ENCODE measurements at regions not wholly inside any gene's neighbourhood (a gene's known extent, or its start where the extent isn't known, plus 50 kb on each side); places are given as distances from the start of the nearest gene placed in this dataset.
"Not testable (repeated sequence)": the region's sequence is repeated elsewhere in the genome, so short reads cannot be mapped to it uniquely, and the experiment has no call there.

DNA sequence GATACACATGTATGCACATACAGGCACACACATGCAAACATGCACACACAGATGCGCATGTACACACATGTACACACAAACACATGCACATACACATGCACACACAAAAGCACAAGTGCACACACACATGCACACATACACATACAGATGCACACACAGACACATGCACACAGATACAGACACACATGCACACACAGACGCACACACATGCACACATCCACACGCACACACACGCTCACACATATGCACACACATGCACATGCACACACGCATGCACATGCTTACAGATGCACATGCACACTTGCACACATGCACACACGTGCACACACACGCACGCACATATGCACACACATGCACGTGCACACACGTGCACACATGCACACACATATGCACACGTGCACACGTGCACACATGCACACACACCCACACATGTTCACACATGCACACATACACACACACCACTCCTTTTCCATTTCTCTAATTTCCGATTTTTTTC, 283.8 kb upstream of the FRG2C start:
- ATAC-seq = no peak
- TF ChIP-seq ESRRG (CRISPR knock-in tag; IDR thresholded peaks at IDR 0.05) = no peak
- TF ChIP-seq, protein P1, sequence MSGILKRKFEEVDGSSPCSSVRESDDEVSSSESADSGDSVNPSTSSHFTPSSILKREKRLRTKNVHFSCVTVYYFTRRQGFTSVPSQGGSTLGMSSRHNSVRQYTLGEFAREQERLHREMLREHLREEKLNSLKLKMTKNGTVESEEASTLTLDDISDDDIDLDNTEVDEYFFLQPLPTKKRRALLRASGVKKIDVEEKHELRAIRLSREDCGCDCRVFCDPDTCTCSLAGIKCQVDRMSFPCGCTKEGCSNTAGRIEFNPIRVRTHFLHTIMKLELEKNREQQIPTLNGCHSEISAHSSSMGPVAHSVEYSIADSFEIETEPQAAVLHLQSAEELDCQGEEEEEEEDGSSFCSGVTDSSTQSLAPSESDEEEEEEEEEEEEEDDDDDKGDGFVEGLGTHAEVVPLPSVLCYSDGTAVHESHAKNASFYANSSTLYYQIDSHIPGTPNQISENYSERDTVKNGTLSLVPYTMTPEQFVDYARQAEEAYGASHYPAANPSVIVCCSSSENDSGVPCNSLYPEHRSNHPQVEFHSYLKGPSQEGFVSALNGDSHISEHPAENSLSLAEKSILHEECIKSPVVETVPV (CRISPR knock-in tag; IDR thresholded peaks at IDR 0.05) = no peak

- not testable (repeated sequence) for ATAC-seq
These were observed 280.1 kb upstream of the FRG2C start for GRCh38 chr3:75384016-75384415.

DNA sequence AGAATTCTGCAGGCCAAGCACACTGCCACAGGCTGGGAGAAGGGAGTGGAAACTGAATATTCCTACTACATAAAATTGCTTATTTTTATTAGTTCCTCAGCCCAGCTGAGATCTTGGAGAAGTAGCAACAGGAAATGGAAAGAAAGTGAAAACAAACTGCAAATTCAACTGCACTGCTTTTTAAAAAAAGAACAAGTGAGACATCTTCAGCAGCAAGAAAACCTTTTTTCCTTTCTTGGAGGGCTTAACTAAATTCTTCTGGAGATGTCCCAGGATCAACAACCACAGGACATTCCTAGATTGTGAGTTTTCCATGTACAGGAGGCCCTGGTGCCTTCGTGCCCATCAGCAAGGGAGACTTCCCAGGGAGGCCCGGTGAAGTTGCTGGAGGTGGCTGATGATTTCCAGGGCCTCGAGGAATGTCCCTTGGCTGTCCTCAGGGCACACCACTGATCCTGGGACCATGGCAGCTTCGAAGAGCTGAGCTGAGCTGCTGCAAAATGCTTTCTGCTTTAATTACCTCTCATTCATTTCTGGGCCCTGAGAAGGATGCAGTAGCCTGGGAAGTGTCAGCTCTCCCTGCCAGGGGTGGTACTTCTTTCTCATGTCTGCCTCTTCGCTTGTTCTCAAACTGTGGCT, 275.5 kb upstream of the FRG2C start:
- ATAC-seq = not testable (repeated sequence)

GRCh38 chr3:75393288-75393694, 270.8 kb upstream of the FRG2C start:
- not testable (repeated sequence) for ATAC-seq

DNA sequence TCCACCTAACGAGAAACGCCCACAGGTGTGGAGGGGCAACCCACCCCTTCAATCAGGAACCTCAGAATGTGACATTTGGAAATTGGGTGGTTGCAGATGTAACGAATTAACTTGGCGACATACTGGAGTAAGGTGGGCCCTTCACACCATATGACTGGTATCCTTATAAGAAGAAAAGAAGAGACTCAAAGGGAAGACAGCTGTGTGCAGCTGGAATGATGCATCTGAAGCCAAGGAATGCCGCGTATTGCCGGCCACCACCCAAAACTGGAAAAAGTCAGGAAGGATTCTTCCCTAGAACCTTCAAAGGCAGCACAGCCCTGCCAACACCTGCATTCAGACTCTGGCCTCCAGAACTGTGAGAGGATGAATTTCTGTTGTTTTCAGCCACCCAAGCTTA, 270.0 kb upstream of the FRG2C start:
- not testable (repeated sequence) for ATAC-seq

DNA sequence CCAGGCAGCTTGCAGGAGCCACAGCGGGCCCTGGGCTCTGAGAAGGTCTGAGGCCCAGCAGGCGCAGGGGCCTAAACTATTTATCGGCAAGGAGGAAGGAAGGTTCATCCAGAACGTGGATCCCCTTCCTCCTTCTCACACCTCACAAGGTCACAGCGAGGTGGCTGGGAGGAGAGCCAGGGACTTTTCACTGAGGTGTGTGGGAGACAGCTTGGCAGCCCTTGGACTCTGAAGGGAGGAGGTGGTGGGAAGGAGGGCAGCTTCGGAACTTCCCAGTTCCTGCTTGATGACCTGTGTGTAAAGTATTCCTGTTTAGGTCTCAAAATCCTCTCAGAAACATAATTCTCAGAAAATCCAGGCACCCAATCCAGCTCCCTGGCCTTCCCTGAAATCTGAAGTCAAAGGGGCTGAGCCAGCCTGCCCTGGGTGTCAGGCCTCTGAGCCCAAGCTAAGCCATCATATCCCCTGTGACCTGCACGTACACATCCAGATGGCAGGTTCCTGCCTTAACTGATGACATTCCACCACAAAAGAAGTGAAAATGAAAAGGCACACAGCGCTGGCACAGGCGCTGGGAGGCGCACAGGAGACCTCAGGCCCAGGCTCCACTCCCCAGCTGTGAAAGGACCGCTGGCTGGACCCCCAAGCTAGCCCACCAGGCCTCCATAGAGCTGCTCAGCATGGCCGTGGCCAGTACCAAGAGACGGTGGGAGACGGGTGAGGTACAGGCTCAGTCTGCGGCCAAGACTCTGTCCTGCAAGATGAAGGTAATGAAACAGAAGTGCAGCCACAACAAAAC, 269.4 kb upstream of the FRG2C start:
- ATAC-seq = not testable (repeated sequence)

DNA sequence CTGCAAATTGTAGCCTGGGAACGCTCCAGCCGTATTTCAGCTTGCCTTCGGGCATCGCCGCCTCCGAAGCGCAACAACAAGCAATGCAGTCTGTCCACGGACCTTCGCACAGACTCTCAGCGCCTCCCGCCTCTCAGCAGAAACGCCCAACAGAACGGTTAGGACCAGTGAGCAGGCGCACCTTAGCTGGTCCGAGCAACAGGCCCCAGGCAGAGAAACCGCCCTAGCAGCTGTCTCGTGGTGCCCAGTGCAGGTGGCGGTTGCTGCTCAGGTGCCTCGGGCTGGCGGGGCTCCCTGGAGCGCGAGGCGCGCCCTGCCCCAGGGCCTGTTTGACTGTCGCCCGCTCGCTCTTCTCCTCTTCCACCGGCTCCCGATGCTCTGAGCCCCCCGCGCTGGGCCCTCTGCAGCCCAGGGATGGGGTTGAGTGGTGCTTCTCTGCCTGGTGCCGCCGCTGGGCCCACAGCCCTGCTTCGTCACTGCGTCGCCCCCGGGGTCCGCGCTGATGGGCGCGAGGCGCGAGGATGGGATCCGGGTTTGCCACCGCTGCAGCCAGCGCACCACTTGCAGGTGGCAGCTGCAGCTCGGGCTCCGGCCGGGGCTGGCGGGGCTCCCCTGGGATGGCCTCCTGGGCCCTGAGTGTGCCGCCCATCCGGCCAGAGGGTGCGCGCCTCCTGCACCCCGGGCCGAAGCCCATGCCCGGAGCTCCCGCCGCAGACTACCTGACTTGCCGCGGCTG, 268.4 kb upstream of the FRG2C start:
- TF ChIP-seq OSR1 (CRISPR knock-in tag; IDR thresholded peaks at IDR 0.05) = no peak
- TF ChIP-seq, protein P2, sequence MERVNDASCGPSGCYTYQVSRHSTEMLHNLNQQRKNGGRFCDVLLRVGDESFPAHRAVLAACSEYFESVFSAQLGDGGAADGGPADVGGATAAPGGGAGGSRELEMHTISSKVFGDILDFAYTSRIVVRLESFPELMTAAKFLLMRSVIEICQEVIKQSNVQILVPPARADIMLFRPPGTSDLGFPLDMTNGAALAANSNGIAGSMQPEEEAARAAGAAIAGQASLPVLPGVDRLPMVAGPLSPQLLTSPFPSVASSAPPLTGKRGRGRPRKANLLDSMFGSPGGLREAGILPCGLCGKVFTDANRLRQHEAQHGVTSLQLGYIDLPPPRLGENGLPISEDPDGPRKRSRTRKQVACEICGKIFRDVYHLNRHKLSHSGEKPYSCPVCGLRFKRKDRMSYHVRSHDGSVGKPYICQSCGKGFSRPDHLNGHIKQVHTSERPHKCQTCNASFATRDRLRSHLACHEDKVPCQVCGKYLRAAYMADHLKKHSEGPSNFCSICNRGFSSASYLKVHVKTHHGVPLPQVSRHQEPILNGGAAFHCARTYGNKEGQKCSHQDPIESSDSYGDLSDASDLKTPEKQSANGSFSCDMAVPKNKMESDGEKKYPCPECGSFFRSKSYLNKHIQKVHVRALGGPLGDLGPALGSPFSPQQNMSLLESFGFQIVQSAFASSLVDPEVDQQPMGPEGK (CRISPR knock-in tag; IDR thresholded peaks at IDR 0.05; ENCODE audit: borderline replicate concordance) = no peak
- TF ChIP-seq POU6F1 (CRISPR knock-in tag; IDR thresholded peaks at IDR 0.05; ENCODE audit: borderline replicate concordance, low read depth) = no peak
- TF ChIP-seq ZNF8 (CRISPR knock-in tag; IDR thresholded peaks at IDR 0.05) = no peak
- TF ChIP-seq GLIS3 (CRISPR knock-in tag; IDR thresholded peaks at IDR 0.05) = no peak
- no peak for TF ChIP-seq ZNF565 (CRISPR knock-in tag; conservative IDR thresholded peaks at IDR 0.05; ENCODE audit: low read depth)
- TF ChIP-seq TSHZ2 (CRISPR knock-in tag; IDR thresholded peaks at IDR 0.05) = no peak
- TF ChIP-seq, protein P3, sequence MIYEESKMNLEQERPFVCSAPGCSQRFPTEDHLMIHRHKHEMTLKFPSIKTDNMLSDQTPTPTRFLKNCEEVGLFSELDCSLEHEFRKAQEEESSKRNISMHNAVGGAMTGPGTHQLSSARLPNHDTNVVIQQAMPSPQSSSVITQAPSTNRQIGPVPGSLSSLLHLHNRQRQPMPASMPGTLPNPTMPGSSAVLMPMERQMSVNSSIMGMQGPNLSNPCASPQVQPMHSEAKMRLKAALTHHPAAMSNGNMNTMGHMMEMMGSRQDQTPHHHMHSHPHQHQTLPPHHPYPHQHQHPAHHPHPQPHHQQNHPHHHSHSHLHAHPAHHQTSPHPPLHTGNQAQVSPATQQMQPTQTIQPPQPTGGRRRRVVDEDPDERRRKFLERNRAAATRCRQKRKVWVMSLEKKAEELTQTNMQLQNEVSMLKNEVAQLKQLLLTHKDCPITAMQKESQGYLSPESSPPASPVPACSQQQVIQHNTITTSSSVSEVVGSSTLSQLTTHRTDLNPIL (CRISPR knock-in tag; IDR thresholded peaks at IDR 0.05; ENCODE audit: low read depth) = no peak
- no peak for TF ChIP-seq TCF4 (CRISPR knock-in tag; IDR thresholded peaks at IDR 0.05; ENCODE audit: borderline replicate concordance)
- TF ChIP-seq ZNF70 (CRISPR knock-in tag; IDR thresholded peaks at IDR 0.05) = no peak
- no peak for TF ChIP-seq ISL1 (CRISPR knock-in tag; IDR thresholded peaks at IDR 0.05)
- no peak for TF ChIP-seq ZFP3 (CRISPR knock-in tag; IDR thresholded peaks at IDR 0.05)
- TF ChIP-seq TOX (CRISPR knock-in tag; IDR thresholded peaks at IDR 0.05; ENCODE audit: borderline replicate concordance) = no peak
- TF ChIP-seq ZFP30 (CRISPR knock-in tag; IDR thresholded peaks at IDR 0.05) = no peak
- TF ChIP-seq CSDC2 (CRISPR knock-in tag; IDR thresholded peaks at IDR 0.05) = no peak
- TF ChIP-seq PPARA (CRISPR knock-in tag; IDR thresholded peaks at IDR 0.05; ENCODE audit: borderline replicate concordance) = no peak
- no peak for ATAC-seq

All from SK-N-SH treated with all-trans-retinoic acid at 6 μM for 48 hours (cell line).